ENCODE measurements at regions not wholly inside any gene's neighbourhood (a gene's known extent, or its start where the extent isn't known, plus 50 kb on each side); places are given as distances from the start of the nearest gene placed in this dataset.

- no peaks in the 10 kb centered on the region for H3K36me3 ChIP-seq
- no peak overlapping the region for H3K4me3 ChIP-seq
- H3K27me3 ChIP-seq = no peaks in the 10 kb centered on the region
- no peak overlapping the region for H3K27ac ChIP-seq
- H3K9me3 ChIP-seq = no peaks in the 10 kb centered on the region
- DNase-seq (no peak), ATAC-seq (ENCODE audit: low FRiP score in 2 of 2) (no peak)
- H3K4me1 ChIP-seq = no peaks in the 10 kb centered on the region
- 49 to 52% methylated on average over 3 of the region's 3 CpGs for WGBS, 2 donors
- TF ChIP-seq CTCF (IDR thresholded peaks at IDR 0.05) = no peak
- TF ChIP-seq EP300 (IDR thresholded peaks at IDR 0.05) = no peak
- no peak for TF ChIP-seq POLR2AphosphoS5 (IDR thresholded peaks at IDR 0.05)
- no peak for TF ChIP-seq POLR2A (IDR thresholded peaks at IDR 0.05)
These were observed 644.1 kb upstream of the ARRDC4 start for GRCh38 chr15:97316362-97316761.

GRCh38 chr15:97317163-97317562 is 643.3 kb upstream of the ARRDC4 start:
- DNase-seq (no peak), ATAC-seq (ENCODE audit: low FRiP score in 2 of 2) (no peak)
- WGBS, 2 donors = 94 to 97% methylated on average over 3 of the region's 3 CpGs

GRCh38 chr15:97319291-97319690 is 641.2 kb upstream of the ARRDC4 start:
- no peaks in the 10 kb centered on the region for H3K27me3 ChIP-seq
- 64 to 70% methylated on average over 5 of the region's 5 CpGs for WGBS, 2 donors
- DNase-seq = no peak
- no peak overlapping the region for H3K27ac ChIP-seq
- no peaks in the 10 kb centered on the region for H3K4me1 ChIP-seq
- no peak for ATAC-seq (ENCODE audit: low FRiP score in 2 of 2)
- no peaks in the 10 kb centered on the region for H3K36me3 ChIP-seq
- no peak overlapping the region for H3K4me3 ChIP-seq
- TF ChIP-seq POLR2AphosphoS5 (IDR thresholded peaks at IDR 0.05) (no peak), EP300 (IDR thresholded peaks at IDR 0.05) (no peak), CTCF (IDR thresholded peaks at IDR 0.05) (no peak), POLR2A (IDR thresholded peaks at IDR 0.05) (no peak)
- H3K9me3 ChIP-seq = no peaks in the 10 kb centered on the region

More at GRCh38 chr15:97317163-97317562, 643.3 kb upstream of the ARRDC4 start:
- H3K9me3 ChIP-seq = no peaks in the 10 kb centered on the region
- H3K27ac ChIP-seq = no peak overlapping the region
- no peaks in the 10 kb centered on the region for H3K4me1 ChIP-seq
- H3K36me3 ChIP-seq = no peaks in the 10 kb centered on the region
- TF ChIP-seq POLR2AphosphoS5 (IDR thresholded peaks at IDR 0.05) (no peak), POLR2A (IDR thresholded peaks at IDR 0.05) (no peak), EP300 (IDR thresholded peaks at IDR 0.05) (no peak), CTCF (IDR thresholded peaks at IDR 0.05) (no peak)
- H3K4me3 ChIP-seq = no peak overlapping the region
- H3K27me3 ChIP-seq = no peaks in the 10 kb centered on the region

- H3K27me3 ChIP-seq = no peaks in the 10 kb centered on the region
- H3K9me3 ChIP-seq = peaks cover 0 to 5% (median 0%) of the 10 kb centered on the region in 4 donors
- no peaks in the 10 kb centered on the region for H3K4me1 ChIP-seq
- H3K4me3 ChIP-seq = no peak overlapping the region
- H3K36me3 ChIP-seq = no peaks in the 10 kb centered on the region
- TF ChIP-seq POLR2AphosphoS5 (IDR thresholded peaks at IDR 0.05) (no peak), CTCF (IDR thresholded peaks at IDR 0.05) (no peak), EP300 (IDR thresholded peaks at IDR 0.05) (no peak), POLR2A (IDR thresholded peaks at IDR 0.05) (no peak)
- 85 to 96% methylated on average over 2 of the region's 2 CpGs for WGBS, 2 donors
- no peak overlapping the region for H3K27ac ChIP-seq
- ATAC-seq (ENCODE audit: low FRiP score in 2 of 2) = no peak
- no peak for DNase-seq
These were observed 614.3 kb upstream of the ARRDC4 start for GRCh38 chr15:97346221-97346620.

DNA sequence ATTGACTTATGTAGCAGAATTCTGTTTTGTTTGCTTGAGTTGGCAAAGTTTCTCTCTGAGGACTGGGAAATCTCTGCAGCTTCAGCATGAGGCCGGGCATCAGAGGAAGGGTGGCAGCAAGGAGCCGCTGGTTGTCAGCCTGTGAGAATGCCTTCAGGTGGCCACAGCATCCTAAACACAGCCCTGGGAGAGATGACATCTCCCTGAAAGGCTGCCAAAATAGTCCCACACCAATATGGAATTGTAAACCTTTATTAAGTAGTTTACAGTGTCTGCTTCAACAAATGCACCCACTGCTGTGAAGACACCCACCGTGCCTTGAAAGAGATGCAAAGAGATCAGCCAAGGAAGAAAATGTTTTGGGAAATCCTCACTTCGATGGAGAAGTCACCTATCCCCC is 609.7 kb upstream of the ARRDC4 start:
- no peaks in the 10 kb centered on the region for H3K4me1 ChIP-seq
- no peaks in the 10 kb centered on the region for H3K36me3 ChIP-seq
- no peak overlapping the region for H3K4me3 ChIP-seq
- WGBS, 2 donors = 36 to 56% methylated on average over 3 to 4 of the region's 4 CpGs
- H3K9me3 ChIP-seq = peaks cover 0 to 5% (median 0%) of the 10 kb centered on the region in 4 donors
- ATAC-seq (ENCODE audit: low FRiP score in 2 of 2) (no peak), DNase-seq (no peak)
- H3K27me3 ChIP-seq = no peaks in the 10 kb centered on the region
- TF ChIP-seq EP300 (IDR thresholded peaks at IDR 0.05) (no peak), POLR2AphosphoS5 (IDR thresholded peaks at IDR 0.05) (no peak), POLR2A (IDR thresholded peaks at IDR 0.05) (no peak), CTCF (IDR thresholded peaks at IDR 0.05) (no peak)
- no peak overlapping the region for H3K27ac ChIP-seq
